GM12878 (cell line): ENCODE measurements at regions not wholly inside any gene's neighbourhood (a gene's known extent, or its start where the extent isn't known, plus 50 kb on each side); places are given as distances from the start of the nearest gene placed in this dataset.

ENCODE experiments used
- CREB1 ChIP-seq: IDR thresholded peaks from 2 replicates; pipeline ENCODE4 v1.6.1; 2012; ENCODE audit warnings: low read depth, mild to moderate bottlenecking, inconsistent platforms
- CTCF ChIP-seq, 3 experiments: IDR thresholded peaks in 2 of 3; conservative IDR thresholded peaks in 1 of 3; 2 replicates each; pipeline ENCODE4 v1.5.1; 2011; ENCODE audit warnings: low read depth in 3 of 3, low read length in 3 of 3, mild to moderate bottlenecking in 3 of 3, control low read depth in 2 of 3, moderate library complexity in 2 of 3, inconsistent platforms in 1 of 3, mixed read lengths in 1 of 3; ENCODE audit not compliant: control insufficient read depth in 2 of 3, insufficient read depth in 1 of 3; ENCODE audit errors: extremely low read depth in 1 of 3
- POLR2A ChIP-seq: IDR thresholded peaks from 2 replicates; pipeline ENCODE4 v1.6.1; 2011; ENCODE audit warnings: low read depth, mild to moderate bottlenecking, low read length
- POLR2AphosphoS2 ChIP-seq: IDR thresholded peaks from 2 replicates; pipeline ENCODE4 v1.6.1; 2011; ENCODE audit warnings: low read depth, mild to moderate bottlenecking, low read length, improper control_type of control experiment, moderate library complexity
- PRDM15 ChIP-seq: fragments of 450-650 bp; formaldehyde crosslinking; IDR thresholded peaks from 2 replicates; pipeline ENCODE4 v1.4.0; 2020; ENCODE audit warnings: mild to moderate bottlenecking, moderate library complexity
- SMARCA5 ChIP-seq: fragments of 450-650 bp; IDR thresholded peaks from 2 replicates; pipeline ENCODE4 v1.6.1; 2017; ENCODE audit warnings: mild to moderate bottlenecking
- TCF12 ChIP-seq: IDR thresholded peaks from 2 replicates; pipeline ENCODE4 v1.6.1; 2011; ENCODE audit warnings: low read depth, mild to moderate bottlenecking, low read length
- ZNF274 ChIP-seq: IDR thresholded peaks from one replicate; pipeline ENCODE4 v1.8.0; 2011; ENCODE audit not compliant: insufficient read length, insufficient read depth
- ZNF384 ChIP-seq: IDR thresholded peaks from 2 replicates; pipeline ENCODE4 v1.6.1; 2012; ENCODE audit warnings: low read depth, mild to moderate bottlenecking, low read length, improper control_type of control experiment, borderline replicate concordance

GRCh38 chr12:118680356-118680963, 300.9 kb upstream of the SRRM4 start:
- TF ChIP-seq CREB1 (no peak), ZNF274 (no peak), SMARCA5 (no peak), CTCF (IDR thresholded peaks at IDR 0.05 in 2 of 3, conservative IDR thresholded peaks at IDR 0.05 in 1 of 3; ENCODE audit: control insufficient read depth in 2 of 3, extremely low read depth in 1 of 3, insufficient read depth in 1 of 3, low read depth in 3 of 3, low read length in 3 of 3) (no peak), POLR2AphosphoS2 (no peak), PRDM15 (CRISPR knock-in tag) (no peak), TCF12 (no peak), POLR2A (no peak), ZNF384 (no peak)
